KMS-11 (cell line): ENCODE measurements at regions not wholly inside any gene's neighbourhood (a gene's known extent, or its start where the extent isn't known, plus 50 kb on each side); places are given as distances from the start of the nearest gene placed in this dataset.

ENCODE experiments used
- H2AFZ ChIP-seq: fragments of 200-600 bp; sonication (generic); 2 replicates; pipeline ENCODE4 v1.6.1; 2016; ENCODE audit warnings: antibody characterized with exemption, mixed run types, low read depth
- H3K27ac ChIP-seq: fragments of 200-600 bp; sonication (generic); 2 replicates; pipeline ENCODE4 v1.6.1; 2016; ENCODE audit warnings: mild to moderate bottlenecking, mixed run types
- H3K27me3 ChIP-seq: fragments of 200-600 bp; sonication (generic); 2 replicates; pipeline ENCODE4 v1.6.1; 2017; ENCODE audit warnings: mild to moderate bottlenecking, low read depth, mixed run types, moderate library complexity; ENCODE audit not compliant: insufficient read depth
- H3K36me3 ChIP-seq: fragments of 200-600 bp; sonication (generic); 2 replicates; pipeline ENCODE4 v1.6.1; 2017; ENCODE audit warnings: mild to moderate bottlenecking, mixed run types; ENCODE audit not compliant: insufficient read depth
- H3K4me1 ChIP-seq: fragments of 200-600 bp; sonication (generic); 2 replicates; pipeline ENCODE4 v1.6.1; 2016; ENCODE audit warnings: mild to moderate bottlenecking, low read depth, mixed run types; ENCODE audit not compliant: poor library complexity, severe bottlenecking
- H3K4me2 ChIP-seq: fragments of 200-600 bp; sonication (generic); 2 replicates; pipeline ENCODE4 v1.7.0; 2016; ENCODE audit warnings: mild to moderate bottlenecking, mixed run types
- H3K4me3 ChIP-seq: fragments of 200-600 bp; sonication (generic); IDR thresholded peaks from 2 replicates; pipeline ENCODE4 v1.6.1; 2017; ENCODE audit warnings: low read depth, low read length, mixed read lengths; ENCODE audit not compliant: insufficient read depth
- H3K79me2 ChIP-seq: fragments of 200-600 bp; sonication (generic); 2 replicates; pipeline ENCODE4 v1.6.1; 2016; ENCODE audit warnings: low read depth, mixed run types; ENCODE audit not compliant: insufficient read depth
- H3K9ac ChIP-seq: fragments of 200-600 bp; sonication (generic); 2 replicates; pipeline ENCODE4 v1.6.1; 2016; ENCODE audit warnings: mild to moderate bottlenecking, mixed run types
- H4K20me1 ChIP-seq: fragments of 200-600 bp; sonication (generic); 2 replicates; pipeline ENCODE4 v1.6.1; 2016; ENCODE audit warnings: mild to moderate bottlenecking, mixed run types; ENCODE audit not compliant: insufficient read depth
- TF ChIP-seq, protein P1 (sequence below): fragments of 200-600 bp; sonication (generic); conservative IDR thresholded peaks from 2 replicates; pipeline ENCODE4 v1.6.1; 2017; ENCODE audit warnings: low read depth, mild to moderate bottlenecking, antibody characterized with exemption, low read length, moderate library complexity, mixed read lengths

DNA sequence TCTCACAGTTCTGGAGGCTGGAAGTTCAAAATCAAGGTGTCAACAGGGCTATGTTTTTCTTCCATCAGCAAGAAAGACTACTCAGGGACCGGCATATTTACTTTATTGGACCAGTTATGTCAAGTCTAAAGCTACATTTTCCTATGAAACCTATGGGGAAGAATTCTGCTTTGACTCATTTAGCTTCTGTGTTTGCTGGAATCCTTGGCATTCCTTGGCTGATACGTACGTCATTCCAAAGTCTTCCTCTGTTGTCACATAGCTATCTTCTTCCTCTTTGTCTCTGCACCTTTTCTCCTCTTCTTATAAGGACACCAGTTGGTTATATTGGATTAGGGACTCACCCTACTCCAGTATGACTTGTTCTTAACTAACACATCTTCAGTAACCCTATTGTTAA, 137.4 kb upstream of the FBXO11 start:
- Histone ChIP-seq H4K20me1 (no peaks in the 10 kb centered on the region), H3K36me3 (no peaks in the 10 kb centered on the region), H3K79me2 (no peaks in the 10 kb centered on the region), H3K27ac (no peak overlapping the region), H3K27me3 (no peaks in the 10 kb centered on the region), H3K4me3 (no peak overlapping the region), H2AFZ (no peak overlapping the region), H3K4me2 (no peak overlapping the region), H3K4me1 (peaks cover 4% of the 10 kb centered on the region), H3K9ac (no peak overlapping the region)
- TF ChIP-seq, protein P1, sequence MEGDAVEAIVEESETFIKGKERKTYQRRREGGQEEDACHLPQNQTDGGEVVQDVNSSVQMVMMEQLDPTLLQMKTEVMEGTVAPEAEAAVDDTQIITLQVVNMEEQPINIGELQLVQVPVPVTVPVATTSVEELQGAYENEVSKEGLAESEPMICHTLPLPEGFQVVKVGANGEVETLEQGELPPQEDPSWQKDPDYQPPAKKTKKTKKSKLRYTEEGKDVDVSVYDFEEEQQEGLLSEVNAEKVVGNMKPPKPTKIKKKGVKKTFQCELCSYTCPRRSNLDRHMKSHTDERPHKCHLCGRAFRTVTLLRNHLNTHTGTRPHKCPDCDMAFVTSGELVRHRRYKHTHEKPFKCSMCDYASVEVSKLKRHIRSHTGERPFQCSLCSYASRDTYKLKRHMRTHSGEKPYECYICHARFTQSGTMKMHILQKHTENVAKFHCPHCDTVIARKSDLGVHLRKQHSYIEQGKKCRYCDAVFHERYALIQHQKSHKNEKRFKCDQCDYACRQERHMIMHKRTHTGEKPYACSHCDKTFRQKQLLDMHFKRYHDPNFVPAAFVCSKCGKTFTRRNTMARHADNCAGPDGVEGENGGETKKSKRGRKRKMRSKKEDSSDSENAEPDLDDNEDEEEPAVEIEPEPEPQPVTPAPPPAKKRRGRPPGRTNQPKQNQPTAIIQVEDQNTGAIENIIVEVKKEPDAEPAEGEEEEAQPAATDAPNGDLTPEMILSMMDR = no peak

DNA sequence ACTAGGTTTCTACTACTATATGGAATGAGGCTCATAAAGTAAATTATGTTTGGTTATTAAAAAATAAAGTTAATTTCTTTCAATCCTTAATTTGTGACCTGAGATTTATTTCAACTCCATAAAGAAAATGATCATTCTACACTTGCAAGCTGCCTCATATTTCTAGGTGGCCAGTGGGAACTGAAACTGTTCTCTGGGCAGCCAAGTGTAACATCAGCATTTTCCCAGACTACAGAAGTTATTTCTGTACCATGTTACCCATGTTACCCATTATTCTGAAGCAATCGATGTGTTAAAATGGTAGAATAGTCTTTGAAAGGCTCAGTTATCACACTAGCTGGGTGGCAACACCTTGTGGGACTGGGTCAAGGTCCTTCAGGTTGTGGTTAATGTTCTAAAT, 139.3 kb upstream of the FBXO11 start:
- Histone ChIP-seq H3K4me1 (peaks cover 4% of the 10 kb centered on the region), H3K36me3 (no peaks in the 10 kb centered on the region), H3K4me2 (no peak overlapping the region), H4K20me1 (no peaks in the 10 kb centered on the region), H3K27ac (no peak overlapping the region), H3K79me2 (no peaks in the 10 kb centered on the region), H2AFZ (no peak overlapping the region), H3K9ac (no peak overlapping the region), H3K4me3 (no peak overlapping the region), H3K27me3 (no peaks in the 10 kb centered on the region)
- TF ChIP-seq, protein P1 = no peak

DNA sequence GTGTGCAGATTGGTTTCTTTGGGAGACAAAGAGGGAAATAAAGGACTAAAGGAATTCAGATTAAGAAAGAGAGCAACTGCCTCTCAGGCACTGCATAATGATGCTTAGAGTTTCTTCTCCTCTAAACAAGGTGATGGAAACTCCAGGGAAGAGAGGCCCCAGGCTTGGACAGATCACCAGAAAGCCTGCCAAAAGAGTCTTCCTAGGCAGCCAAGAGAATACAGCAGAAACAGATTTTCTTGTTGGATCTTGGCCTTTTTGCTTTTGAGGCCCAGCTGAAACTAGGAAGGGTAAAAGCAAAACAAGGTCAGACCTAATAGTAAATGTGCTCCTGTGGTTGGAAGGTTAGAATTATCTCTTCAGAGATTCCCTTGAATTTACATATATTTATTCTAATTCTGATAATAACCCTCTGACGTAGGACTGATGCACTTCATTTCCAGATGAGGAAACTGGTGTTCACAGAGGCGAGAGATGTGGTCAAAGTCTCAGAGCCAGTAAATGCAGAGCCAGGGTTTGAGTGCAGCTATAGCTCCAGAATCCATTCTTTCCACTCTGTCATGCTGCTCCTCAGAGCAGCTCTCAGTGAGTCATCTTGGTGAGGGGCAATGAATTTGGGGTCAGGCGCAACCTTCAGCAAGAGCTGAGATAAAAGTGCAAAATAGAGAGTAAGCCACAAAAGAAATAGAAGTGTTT, 142.3 kb upstream of the FBXO11 start:
- no peak overlapping the region for H3K27ac ChIP-seq
- no peak overlapping the region for H3K4me2 ChIP-seq
- H3K4me1 ChIP-seq = peaks cover 4% of the 10 kb centered on the region
- H3K9ac ChIP-seq = no peak overlapping the region
- no peaks in the 10 kb centered on the region for H4K20me1 ChIP-seq
- no peak overlapping the region for H3K4me3 ChIP-seq
- H3K27me3 ChIP-seq = no peaks in the 10 kb centered on the region
- H2AFZ ChIP-seq = no peak overlapping the region
- no peaks in the 10 kb centered on the region for H3K36me3 ChIP-seq
- TF ChIP-seq, protein P1 = no peak
- no peaks in the 10 kb centered on the region for H3K79me2 ChIP-seq

DNA sequence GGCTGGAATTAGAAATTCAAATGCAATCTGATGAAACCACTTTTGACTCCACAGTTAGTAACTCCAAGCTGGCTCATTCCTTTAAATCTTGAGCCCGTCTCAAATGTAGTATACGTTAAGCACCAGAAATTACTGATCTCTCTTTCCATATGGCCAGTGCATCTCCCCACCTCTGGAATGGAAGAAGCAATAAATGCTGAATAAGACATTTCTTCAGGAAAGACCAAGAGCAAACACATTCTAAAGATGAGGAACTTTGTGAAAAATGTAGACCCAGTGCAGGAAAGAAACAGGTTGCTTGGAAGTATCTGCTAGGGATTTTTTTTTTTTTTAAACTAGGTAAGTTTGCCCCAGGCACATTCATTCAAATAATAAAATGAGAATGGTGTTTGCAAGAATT, 143.1 kb upstream of the FBXO11 start:
- Histone ChIP-seq H3K27ac (no peak overlapping the region), H3K9ac (no peak overlapping the region), H3K27me3 (no peaks in the 10 kb centered on the region), H2AFZ (no peak overlapping the region), H3K4me3 (no peak overlapping the region), H3K4me2 (no peak overlapping the region), H3K79me2 (no peaks in the 10 kb centered on the region), H3K4me1 (peaks cover 4% of the 10 kb centered on the region), H3K36me3 (no peaks in the 10 kb centered on the region), H4K20me1 (no peaks in the 10 kb centered on the region)
- TF ChIP-seq, protein P1 = no peak
